ENCODE measurements at regions not wholly inside any gene's neighbourhood (a gene's known extent, or its start where the extent isn't known, plus 50 kb on each side); places are given as distances from the start of the nearest gene placed in this dataset.
A peak's percentile ranks its signal among the peaks of the same experiment; 100 is the strongest.
"Not testable (repeated sequence)": the region's sequence is repeated elsewhere in the genome, so short reads cannot be mapped to it uniquely, and the experiment has no call there.

GRCh38 chr11:134592391-134592990 lies 180.4 kb upstream of the B3GAT1 start:
- DNase-seq (ENCODE audit: low read depth in 2 of 2), result peak in 1 of 2 donors; percentile 10

DNA sequence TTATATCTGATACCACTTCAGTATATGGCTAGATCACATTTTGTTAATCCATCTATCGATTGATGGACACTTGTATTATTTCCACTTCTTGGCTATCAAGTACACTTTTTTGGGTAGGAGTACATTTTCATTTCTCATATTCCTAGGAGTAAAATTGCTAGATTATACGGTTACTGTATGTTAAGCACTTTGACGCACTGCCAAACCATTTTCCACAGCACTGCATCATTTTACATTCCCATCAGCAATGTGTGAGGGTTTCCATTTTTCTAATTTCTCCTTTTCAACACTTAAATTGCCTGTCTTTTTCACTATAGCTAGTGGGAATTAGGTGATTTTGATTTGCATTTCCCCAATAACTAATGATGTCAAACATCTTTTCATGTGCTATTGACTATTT lies 179.3 kb upstream of the B3GAT1 start:
- DNase-seq (ENCODE audit: low read depth in 2 of 2), result no peak

DNA sequence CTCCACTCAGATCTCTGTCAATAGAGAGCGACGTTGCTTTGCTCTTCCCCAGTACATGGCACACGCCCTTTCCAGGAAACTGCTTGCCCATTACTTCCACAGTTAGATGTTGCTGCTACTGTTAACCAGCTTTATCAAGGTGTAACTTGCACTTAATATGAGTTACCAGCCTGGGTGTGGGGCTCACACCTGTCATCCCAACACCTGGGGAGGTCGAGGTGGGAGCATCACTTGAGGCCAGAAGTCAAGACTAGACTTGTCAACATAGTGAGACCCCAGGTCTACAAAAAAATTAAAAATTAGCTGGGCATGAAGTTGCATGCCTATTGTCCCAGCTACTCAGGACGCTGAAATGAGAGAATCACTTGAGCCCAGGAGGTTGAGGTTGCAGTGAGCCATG lies 177.1 kb upstream of the B3GAT1 start:
- no peak for DNase-seq (ENCODE audit: low read depth in 2 of 2)

GRCh38 chr11:134588460-134589110 lies 176.5 kb upstream of the B3GAT1 start:
- DNase-seq (ENCODE audit: low read depth in 2 of 2), result not testable (repeated sequence)

DNA sequence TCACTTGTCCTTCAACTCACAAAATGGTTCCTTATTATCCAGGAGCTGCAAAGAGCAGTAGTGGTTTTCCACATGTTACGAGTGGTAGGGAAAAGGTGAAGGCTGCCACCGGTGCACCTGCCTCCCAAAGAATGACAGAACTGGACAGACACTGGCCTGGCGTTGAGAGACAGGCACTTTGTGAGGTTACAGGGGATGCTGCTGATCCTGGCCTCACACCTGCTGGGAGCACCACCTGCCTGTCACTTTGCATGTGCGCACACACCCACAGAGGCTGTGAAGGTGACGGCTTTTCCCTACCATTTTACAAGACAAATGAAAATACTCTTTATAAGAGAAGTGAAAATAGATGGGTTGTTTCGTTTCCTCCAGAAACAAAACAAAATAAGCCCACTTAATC lies 175.3 kb upstream of the B3GAT1 start:
- DNase-seq (ENCODE audit: low read depth in 2 of 2), result no peak

DNA sequence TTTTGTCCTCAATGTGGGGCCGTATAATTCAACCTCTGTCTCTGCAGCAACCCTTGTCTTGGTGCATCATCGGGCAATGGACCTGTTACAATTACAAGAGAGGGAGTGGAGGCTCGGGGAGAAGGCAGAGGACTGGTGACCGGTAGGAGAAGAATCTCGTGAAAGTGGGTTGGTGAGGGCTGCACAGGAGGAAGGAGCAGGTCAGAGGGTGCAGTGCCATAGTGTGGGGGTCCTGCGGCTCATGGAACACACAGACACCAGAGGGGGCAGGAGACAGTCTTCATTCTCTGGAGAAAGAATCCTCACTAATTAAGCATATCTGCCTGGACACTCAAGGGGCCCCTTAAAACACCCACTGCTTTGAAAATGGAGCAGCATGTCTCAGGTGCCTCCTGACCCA lies 174.7 kb upstream of the B3GAT1 start:
- no peak for DNase-seq (ENCODE audit: low read depth in 2 of 2)

DNA sequence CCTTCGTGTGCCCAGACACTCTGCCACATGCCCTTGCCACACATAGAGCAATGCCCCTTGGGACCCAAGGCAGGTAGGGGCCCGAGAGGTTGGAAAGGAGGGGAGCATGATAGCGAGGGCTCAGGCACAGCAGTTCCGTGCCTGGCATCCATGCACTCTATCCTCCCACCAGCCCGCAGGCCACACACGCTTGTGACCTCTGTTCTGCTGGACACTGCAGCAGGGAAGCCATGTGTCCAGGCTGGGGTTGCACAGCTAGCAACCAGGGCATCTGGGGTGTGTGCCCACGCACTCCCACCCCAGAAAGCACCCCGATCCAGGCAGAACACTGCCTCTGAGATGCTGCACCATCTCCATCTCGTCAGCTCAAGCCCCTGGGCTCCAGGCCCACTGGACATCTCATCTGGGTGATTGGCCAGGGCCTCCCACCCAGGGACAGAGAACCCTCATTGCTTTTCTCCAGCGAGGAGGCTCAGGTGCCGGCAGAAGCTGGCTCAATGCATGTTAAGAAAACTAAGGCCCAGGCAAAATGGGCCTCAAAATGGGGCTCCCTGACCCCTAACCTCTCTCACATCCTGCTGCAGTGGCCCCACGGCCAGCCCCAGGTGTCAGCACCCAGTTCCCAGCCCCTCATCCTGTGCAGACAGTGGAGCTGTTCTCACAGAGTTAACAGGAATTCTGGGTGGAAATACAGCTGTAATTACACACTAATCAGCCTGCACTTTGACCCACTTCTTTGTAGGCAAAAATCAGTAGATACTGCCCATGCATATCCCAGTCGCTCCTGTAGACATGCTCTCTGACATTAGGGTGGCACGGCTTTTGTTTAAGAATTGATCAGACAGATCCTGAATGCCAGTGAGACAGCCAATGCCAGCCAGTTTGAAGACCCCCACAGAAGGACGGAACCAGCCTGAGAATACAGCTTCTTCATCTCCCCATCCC lies 173.9 kb upstream of the B3GAT1 start:
- no peak for DNase-seq (ENCODE audit: low read depth in 2 of 2)

GRCh38 chr11:134584706-134585445 lies 172.8 kb upstream of the B3GAT1 start:
- DNase-seq (ENCODE audit: low read depth in 2 of 2), result no peak

- no peak for DNase-seq (ENCODE audit: low read depth in 2 of 2)
These were observed 172.0 kb upstream of the B3GAT1 start for GRCh38 chr11:134584001-134584561.

DNA sequence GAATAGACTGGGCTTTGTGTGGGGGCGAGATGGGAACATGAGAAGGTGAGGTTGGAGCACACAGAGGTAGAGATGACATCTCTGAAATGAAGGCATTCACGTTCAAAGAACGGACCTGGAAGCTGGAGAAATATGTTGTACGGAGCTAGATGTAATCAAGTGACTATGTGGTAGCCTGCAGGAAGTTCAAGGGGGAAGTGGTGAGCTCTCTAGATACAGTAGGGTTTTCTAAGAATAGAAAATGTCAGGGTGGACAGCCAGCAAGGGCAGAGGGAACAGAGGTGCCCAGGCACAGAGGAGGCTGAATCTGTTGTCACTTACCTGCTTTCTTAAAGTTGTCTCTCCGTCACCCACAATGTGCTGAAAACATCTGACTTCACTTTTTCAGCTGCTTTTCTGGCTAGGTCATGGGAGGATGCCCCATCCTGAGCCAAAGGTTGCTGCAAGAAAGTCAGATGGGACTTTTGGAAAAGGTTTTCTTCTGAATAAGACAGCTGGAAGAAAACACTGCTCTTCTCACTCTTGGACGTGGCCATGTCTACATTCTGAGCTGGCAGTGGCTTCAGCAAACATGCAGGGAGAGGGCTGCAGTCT lies 171.5 kb upstream of the B3GAT1 start:
- DNase-seq (ENCODE audit: low read depth in 2 of 2), result no peak

GRCh38 chr11:134582770-134583095 lies 170.7 kb upstream of the B3GAT1 start:
- DNase-seq (ENCODE audit: low read depth in 2 of 2), result no peak

- no peak for DNase-seq (ENCODE audit: low read depth in 2 of 2)
These were observed 170.1 kb upstream of the B3GAT1 start for GRCh38 chr11:134581966-134582769.

- DNase-seq (ENCODE audit: low read depth in 2 of 2), result no peak
These were observed 169.1 kb upstream of the B3GAT1 start for GRCh38 chr11:134581121-134581626.

DNA sequence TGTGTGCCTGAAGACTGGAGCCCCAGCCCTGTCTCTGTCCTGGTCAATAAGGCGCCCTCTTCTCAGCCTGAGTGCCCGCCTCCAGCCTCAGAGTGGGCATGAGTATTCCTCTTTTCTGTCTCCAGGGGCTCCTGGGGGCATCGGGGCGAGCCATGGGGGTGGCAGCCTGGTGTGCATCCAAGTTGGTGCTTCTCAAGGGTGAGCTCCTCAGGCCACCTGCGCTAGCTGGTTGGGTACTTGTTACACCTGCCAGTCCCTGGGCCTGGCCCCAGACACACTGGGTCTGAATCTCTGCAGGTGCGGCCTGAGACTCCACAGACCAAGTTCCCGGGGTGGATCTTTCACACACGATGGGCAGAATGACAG lies 168.6 kb upstream of the B3GAT1 start:
- DNase-seq (ENCODE audit: low read depth in 2 of 2), result no peak

GRCh38 chr11:134579724-134580609 lies 167.9 kb upstream of the B3GAT1 start:
- DNase-seq (ENCODE audit: low read depth in 2 of 2), result no peak

GRCh38 chr11:134578807-134579723 lies 167.0 kb upstream of the B3GAT1 start:
- no peak for DNase-seq (ENCODE audit: low read depth in 2 of 2)

DNA sequence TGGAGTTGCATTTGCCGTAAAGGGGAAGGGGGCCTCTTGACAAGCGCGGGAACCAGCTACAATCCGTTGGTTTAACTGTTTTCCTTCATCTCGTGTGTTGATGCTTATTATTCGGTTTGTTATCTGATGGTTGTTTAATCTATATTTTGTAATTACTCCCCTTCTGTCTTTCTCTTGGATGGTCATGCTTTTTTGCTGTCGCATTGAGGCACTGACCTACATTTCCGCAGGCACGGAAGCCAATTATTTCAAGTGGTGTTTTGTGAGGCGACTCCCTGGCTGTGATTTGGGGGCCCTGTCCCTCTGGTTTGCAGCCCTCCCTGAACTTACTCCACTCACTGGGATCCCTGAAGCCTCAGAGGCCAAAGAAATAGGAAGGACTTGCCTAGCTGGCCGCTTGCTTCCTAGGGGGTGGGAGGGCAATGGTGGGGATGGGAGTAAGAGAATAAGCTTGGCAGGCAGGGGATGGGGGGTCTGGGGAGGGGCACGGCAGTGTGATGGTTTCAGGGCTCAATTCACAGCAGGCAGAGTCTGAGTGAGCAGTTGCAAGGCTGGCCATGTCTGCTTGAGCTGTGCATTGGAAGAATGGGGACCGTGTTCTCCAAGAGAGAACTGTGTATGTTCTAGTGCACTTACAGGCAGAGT lies 165.8 kb upstream of the B3GAT1 start:
- DNase-seq (ENCODE audit: low read depth in 2 of 2), result no peak

- no peak for DNase-seq (ENCODE audit: low read depth in 2 of 2)
These were observed 164.7 kb upstream of the B3GAT1 start for GRCh38 chr11:134576721-134577171.
